Stomach (tissue), 4 donors: ENCODE measurements at regions not wholly inside any gene's neighbourhood (a gene's known extent, or its start where the extent isn't known, plus 50 kb on each side); places are given as distances from the start of the nearest gene placed in this dataset.

Source experiments
- EP300 ChIP-seq: sonication (generic); formaldehyde crosslinking; IDR thresholded peaks from one replicate; pipeline ENCODE4 v1.6.1; 2017; ENCODE audit warnings: antibody characterized with exemption
- POLR2A ChIP-seq, 4 donors: fragments of 450-650 bp; IDR thresholded peaks; one replicate each; pipeline ENCODE4 v1.6.1; 2016; ENCODE audit warnings: antibody characterized with exemption in 4 of 4, control low read depth in 2 of 4, mild to moderate bottlenecking in 1 of 4, moderate library complexity in 1 of 4
- TF ChIP-seq, protein P1 (sequence below), 7 experiments: fragments of 450-650 bp in 4 of 7; fragments of 200-600 bp in 3 of 7; sonication (generic) in 3 of 7; IDR thresholded peaks; one replicate each; pipeline ENCODE4 v1.5.1; 2016 to 2019; ENCODE audit warnings: antibody characterized with exemption in 7 of 7, control low read depth in 2 of 7, mild to moderate bottlenecking in 1 of 7

GRCh38 chr5:97267767-97268166 is 84.7 kb upstream of the RIOK2 start:
- TF ChIP-seq, protein P1, sequence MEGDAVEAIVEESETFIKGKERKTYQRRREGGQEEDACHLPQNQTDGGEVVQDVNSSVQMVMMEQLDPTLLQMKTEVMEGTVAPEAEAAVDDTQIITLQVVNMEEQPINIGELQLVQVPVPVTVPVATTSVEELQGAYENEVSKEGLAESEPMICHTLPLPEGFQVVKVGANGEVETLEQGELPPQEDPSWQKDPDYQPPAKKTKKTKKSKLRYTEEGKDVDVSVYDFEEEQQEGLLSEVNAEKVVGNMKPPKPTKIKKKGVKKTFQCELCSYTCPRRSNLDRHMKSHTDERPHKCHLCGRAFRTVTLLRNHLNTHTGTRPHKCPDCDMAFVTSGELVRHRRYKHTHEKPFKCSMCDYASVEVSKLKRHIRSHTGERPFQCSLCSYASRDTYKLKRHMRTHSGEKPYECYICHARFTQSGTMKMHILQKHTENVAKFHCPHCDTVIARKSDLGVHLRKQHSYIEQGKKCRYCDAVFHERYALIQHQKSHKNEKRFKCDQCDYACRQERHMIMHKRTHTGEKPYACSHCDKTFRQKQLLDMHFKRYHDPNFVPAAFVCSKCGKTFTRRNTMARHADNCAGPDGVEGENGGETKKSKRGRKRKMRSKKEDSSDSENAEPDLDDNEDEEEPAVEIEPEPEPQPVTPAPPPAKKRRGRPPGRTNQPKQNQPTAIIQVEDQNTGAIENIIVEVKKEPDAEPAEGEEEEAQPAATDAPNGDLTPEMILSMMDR (IDR thresholded peaks at IDR 0.05): no peak
- TF ChIP-seq EP300 (no peak), POLR2A (IDR thresholded peaks at IDR 0.05) (no peak)
